B cell (primary cell): ENCODE measurements at regions not wholly inside any gene's neighbourhood (a gene's known extent, or its start where the extent isn't known, plus 50 kb on each side); places are given as distances from the start of the nearest gene placed in this dataset.

Source experiments
- ATAC-seq: fragments of 200-7000 bp; cut with Tn5 transposase; one replicate; pipeline ENCODE4 v1.10.0; 2021; ENCODE audit warnings: low read depth, mild to moderate bottlenecking, moderate number of reproducible peaks, moderate library complexity
- CTCF ChIA-PET: fragments of 350-600 bp; sonication (Branson Sonifier 250); formaldehyde crosslinking; loops from one replicate; lab custom pipeline; 2021; ENCODE audit warnings: antibody characterized with exemption, inconsistent platforms; lab: Charles Lee
- POLR2A ChIA-PET: fragments of 350-600 bp; sonication (Branson Sonifier 250); formaldehyde crosslinking; loops from one replicate; lab custom pipeline; 2021; ENCODE audit warnings: antibody characterized with exemption; lab: Charles Lee
- DNase-seq: peaks from one replicate; pipeline ENCODE4 v3.0.0; 2013
- H2AFZ ChIP-seq: 2 replicates; pipeline ENCODE4 v1.6.1; 2012; ENCODE audit warnings: mild to moderate bottlenecking, low read depth, low read length; ENCODE audit not compliant: insufficient read depth, poor library complexity, severe bottlenecking
- H3K27ac ChIP-seq, 2 donors: 1 replicate in 1 of 2; 2 replicates in 1 of 2; pipeline ENCODE4 v1.5.1; 2012 to 2013; ENCODE audit warnings: low read length in 2 of 2, mild to moderate bottlenecking in 2 of 2, moderate library complexity in 1 of 2
- H3K27me3 ChIP-seq, 4 experiments: fragments of 200-600 bp in 1 of 4; sonication (generic) in 1 of 4; replicated peaks in 1 of 4; 1 replicate in 2 of 4; 2 replicates in 2 of 4; pipeline versions ENCODE4 v1.6.1 to v1.7.0; 2013 to 2016; ENCODE audit warnings: low read length in 3 of 4, mild to moderate bottlenecking in 2 of 4, mixed read lengths in 1 of 4, moderate library complexity in 1 of 4; ENCODE audit not compliant: insufficient read depth in 4 of 4, control insufficient read depth in 3 of 4; ENCODE audit errors: control extremely low read depth in 1 of 4
- H3K36me3 ChIP-seq, 2 experiments: replicated peaks in 1 of 2; 1 replicate in 1 of 2; 2 replicates in 1 of 2; pipeline versions ENCODE4 v1.6.1 to v1.7.1; 2013; ENCODE audit warnings: low read length in 1 of 2; ENCODE audit not compliant: insufficient read depth in 2 of 2, control insufficient read depth in 1 of 2; ENCODE audit errors: control extremely low read depth in 1 of 2, extremely low read depth in 1 of 2
- H3K4me1 ChIP-seq, 2 donors: fragments of 200-600 bp in 1 of 2; sonication (generic) in 1 of 2; 1 replicate in 1 of 2; 2 replicates in 1 of 2; pipeline versions ENCODE4 v1.5.1 to v1.6.1; 2013 to 2017; ENCODE audit warnings: low read length in 2 of 2; ENCODE audit not compliant: control insufficient read depth in 2 of 2, insufficient read depth in 2 of 2
- H3K4me2 ChIP-seq: replicated peaks from 2 replicates; pipeline ENCODE3; 2012; ENCODE audit warnings: mild to moderate bottlenecking, low read depth, low read length; ENCODE audit not compliant: poor library complexity, severe bottlenecking
- H3K4me3 ChIP-seq, 5 experiments: fragments of 200-600 bp in 1 of 5; sonication (generic) in 1 of 5; 1 replicate in 3 of 5; 2 replicates in 2 of 5; pipeline versions ENCODE4 v1.5.1 to v1.7.0; 2011 to 2016; ENCODE audit warnings: low read length in 4 of 5, mild to moderate bottlenecking in 4 of 5, low read depth in 2 of 5, control low read depth in 1 of 5, moderate library complexity in 1 of 5; ENCODE audit not compliant: insufficient read depth in 1 of 5; ENCODE audit errors: control extremely low read depth in 1 of 5, extremely low read depth in 1 of 5
- H3K79me2 ChIP-seq: fragments of 200-600 bp; sonication (generic); one replicate; pipeline ENCODE4 v1.6.0; 2016; ENCODE audit warnings: low read length; ENCODE audit not compliant: control insufficient read depth, insufficient read depth
- H3K9ac ChIP-seq: fragments of 200-600 bp; sonication (generic); 2 replicates; pipeline ENCODE4 v1.6.1; 2017; ENCODE audit warnings: mild to moderate bottlenecking, low read length, moderate library complexity
- H3K9me3 ChIP-seq, 3 donors: one replicate each; pipeline versions ENCODE4 v1.6.1 to v1.7.1; 2013; ENCODE audit warnings: low read length in 2 of 3; ENCODE audit not compliant: control insufficient read depth in 2 of 3, insufficient read depth in 1 of 3; ENCODE audit errors: control extremely low read depth in 1 of 3
- H4K20me1 ChIP-seq: 2 replicates; pipeline ENCODE4 v1.6.0; 2012; ENCODE audit warnings: mild to moderate bottlenecking, low read length; ENCODE audit not compliant: insufficient read depth, control insufficient read depth, poor library complexity, severe bottlenecking
- H3K27ac Mint-ChIP-seq: one replicate; pipeline ENCODE4 v1.8.0; 2021; ENCODE audit warnings: mixed read lengths
- H3K27me3 Mint-ChIP-seq: one replicate; pipeline ENCODE4 v1.8.0; 2021; ENCODE audit warnings: mixed read lengths
- H3K4me1 Mint-ChIP-seq: one replicate; pipeline ENCODE4 v1.8.0; 2021; ENCODE audit warnings: mixed read lengths
- H3K4me3 Mint-ChIP-seq: one replicate; pipeline ENCODE4 v1.8.0; 2021; ENCODE audit warnings: mixed read lengths
- H3K9me3 Mint-ChIP-seq: one replicate; pipeline ENCODE4 v1.8.0; 2022; ENCODE audit warnings: mixed read lengths; ENCODE audit not compliant: insufficient read depth
- CTCF ChIP-seq: fragments of 200-600 bp; IDR thresholded peaks from one replicate; pipeline ENCODE4 v1.8.0; 2022; ENCODE audit warnings: antibody characterized with exemption, mild to moderate bottlenecking
- EZH2 ChIP-seq: IDR thresholded peaks from 2 replicates; pipeline ENCODE4 v1.6.1; 2012; ENCODE audit warnings: borderline replicate concordance, low read depth, mild to moderate bottlenecking, moderate library complexity, low read length; ENCODE audit not compliant: insufficient read depth, poor library complexity, severe bottlenecking
- WGBS: methylation state at CpG from one replicate; pipeline ENCODE4 v1.1.5; 2013; ENCODE audit warnings: missing lambda C conversion rate; ENCODE audit not compliant: insufficient coverage; 5-methylcytosine and 5-hydroxymethylcytosine counted together
- intact Hi-C: fragments of 100-400 bp; cut with micrococcal nuclease; formaldehyde crosslinking; loops from one replicate; pipeline ENCODE4 v1.10.0; 2022

- no CpG with 5 or more reads among the region's 7 CpGs for WGBS
- no peak overlapping the region for H3K4me2 ChIP-seq
- Mint-ChIP-seq H3K4me3 (no peak overlapping the region), H3K4me1 (no peaks in the 10 kb centered on the region), H3K27me3 (no peaks in the 10 kb centered on the region), H3K27ac (no peak overlapping the region), H3K9me3 (peaks cover 2% of the 10 kb centered on the region)
- POLR2A ChIA-PET, result no interaction called here
- H3K4me3 ChIP-seq, result no peak overlapping the region
- no peak overlapping the region for H2AFZ ChIP-seq
- no peaks in the 10 kb centered on the region for H3K9me3 ChIP-seq
- H3K27ac ChIP-seq, result no peak overlapping the region
- DNase-seq (no peak), ATAC-seq (no peak)
- TF ChIP-seq EZH2, result no peak
- no peak for TF ChIP-seq CTCF
- H3K4me1 ChIP-seq, result no peaks in the 10 kb centered on the region
- intact Hi-C loops, result no loop called here
- CTCF ChIA-PET, result no interaction called here
- H3K9ac ChIP-seq, result no peak overlapping the region
- no peaks in the 10 kb centered on the region for H3K27me3 ChIP-seq
- H3K36me3 ChIP-seq, result no peaks in the 10 kb centered on the region
- H3K79me2 ChIP-seq, result no peaks in the 10 kb centered on the region
- no peaks in the 10 kb centered on the region for H4K20me1 ChIP-seq
Observed at GRCh38 chrX:25191403-25191802, 175.6 kb upstream of the ARX start.

- Mint-ChIP-seq H3K4me3 (no peak overlapping the region), H3K27ac (no peak overlapping the region), H3K4me1 (no peaks in the 10 kb centered on the region), H3K9me3 (no peaks in the 10 kb centered on the region), H3K27me3 (no peaks in the 10 kb centered on the region)
- no peak overlapping the region for H3K4me3 ChIP-seq
- no peaks in the 10 kb centered on the region for H3K36me3 ChIP-seq
- H3K4me1 ChIP-seq, result no peaks in the 10 kb centered on the region
- no CpG with 5 or more reads among the region's 4 CpGs for WGBS
- no peak overlapping the region for H3K27ac ChIP-seq
- no peaks in the 10 kb centered on the region for H3K27me3 ChIP-seq
- no peak overlapping the region for H3K4me2 ChIP-seq
- ChIA-PET POLR2A (no interaction called here), CTCF (no interaction called here)
- H3K79me2 ChIP-seq, result no peaks in the 10 kb centered on the region
- no peak for TF ChIP-seq CTCF
- no peak for TF ChIP-seq EZH2
- no peaks in the 10 kb centered on the region for H3K9me3 ChIP-seq
- no peak overlapping the region for H3K9ac ChIP-seq
- ATAC-seq (no peak), DNase-seq (no peak)
- no peak overlapping the region for H2AFZ ChIP-seq
- no peaks in the 10 kb centered on the region for H4K20me1 ChIP-seq
- intact Hi-C loops, result no loop called here
Observed at GRCh38 chrX:25181775-25182174, 166.0 kb upstream of the ARX start.
